ENCODE measurements at regions not wholly inside any gene's neighbourhood (a gene's known extent, or its start where the extent isn't known, plus 50 kb on each side); places are given as distances from the start of the nearest gene placed in this dataset.

DNA sequence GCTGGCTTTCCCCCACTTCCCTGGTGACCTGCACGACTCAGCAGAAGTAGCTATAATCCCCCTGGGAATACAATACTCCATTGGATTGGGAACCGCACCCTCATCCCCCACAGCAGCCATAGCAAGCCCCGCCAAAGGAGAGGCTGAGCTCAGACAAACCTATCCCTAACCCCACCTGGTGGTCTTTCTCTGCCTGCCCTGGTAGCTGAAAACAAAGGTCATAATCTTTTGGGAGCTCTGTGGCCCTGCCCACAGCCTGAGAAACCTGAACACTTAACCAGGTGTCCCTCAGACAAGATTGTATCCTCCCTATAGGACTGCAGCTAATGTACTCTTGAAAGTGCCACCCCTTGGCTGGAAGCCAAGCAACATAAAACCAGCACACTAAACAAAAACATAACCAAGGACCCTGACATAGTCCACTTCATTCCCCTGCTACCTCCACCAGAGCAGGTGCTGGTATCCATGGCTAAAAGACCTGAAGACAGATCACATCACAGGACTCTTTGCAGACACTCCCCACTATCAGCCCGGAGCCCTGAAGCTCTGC, 71.6 kb upstream of the RUNX1 start:
- H2AFZ ChIP-seq (ENCODE audit: low read length) = no peak overlapping the region
- no peaks in the 10 kb centered on the region for H3K79me2 ChIP-seq (ENCODE audit: insufficient read depth, low read length)
- no peaks in the 10 kb centered on the region for H3K9me3 ChIP-seq (ENCODE audit: insufficient read depth, low read depth, low read length)

DNA sequence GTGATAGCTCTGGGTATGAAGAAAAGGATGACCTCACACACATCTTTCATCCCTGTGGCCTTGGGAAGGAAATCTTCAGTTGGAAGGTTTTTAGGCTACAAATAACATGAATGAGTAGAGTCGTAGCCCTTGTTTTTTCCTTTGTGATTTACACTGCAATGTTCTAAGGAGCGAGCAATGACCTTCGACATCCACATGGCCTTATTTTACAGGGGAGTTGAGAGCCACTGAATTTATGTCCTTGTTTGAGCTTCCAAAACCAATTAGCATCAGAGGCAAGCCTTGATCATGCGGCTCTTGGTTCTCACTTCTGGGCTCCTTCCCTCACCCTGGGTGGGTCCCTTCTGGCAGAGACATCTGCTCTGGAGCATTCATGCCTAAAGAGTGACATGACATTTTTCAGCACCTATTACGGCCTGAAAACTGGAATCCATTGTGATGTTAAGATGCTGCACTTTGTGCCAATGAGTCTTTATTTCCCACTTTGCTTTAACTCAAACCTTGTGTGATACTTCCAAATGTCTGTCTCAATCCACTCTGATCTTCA, 70.5 kb upstream of the RUNX1 start:
- no peaks in the 10 kb centered on the region for H4K20me1 ChIP-seq (ENCODE audit: insufficient read depth, low read length, poor library complexity, severe bottlenecking)
- no peaks in the 10 kb centered on the region for H3K79me2 ChIP-seq (ENCODE audit: insufficient read depth, low read length)
- H3F3A ChIP-seq (ENCODE audit: low read depth) = no peaks in the 10 kb centered on the region
- no peak overlapping the region for H2AFZ ChIP-seq (ENCODE audit: low read length)
- H3K4me2 ChIP-seq (ENCODE audit: low read depth, low read length, poor library complexity, severe bottlenecking) = no peak overlapping the region
- H3K27me3 ChIP-seq (ENCODE audit: insufficient read depth, low read length, poor library complexity, severe bottlenecking) = no peaks in the 10 kb centered on the region
- no peak overlapping the region for H3K9ac ChIP-seq (ENCODE audit: low read depth, low read length, poor library complexity, severe bottlenecking)
- TF ChIP-seq EZH2phosphoT487 (IDR thresholded peaks at IDR 0.05; ENCODE audit: borderline replicate concordance) = no peak
- TF ChIP-seq, protein P1, sequence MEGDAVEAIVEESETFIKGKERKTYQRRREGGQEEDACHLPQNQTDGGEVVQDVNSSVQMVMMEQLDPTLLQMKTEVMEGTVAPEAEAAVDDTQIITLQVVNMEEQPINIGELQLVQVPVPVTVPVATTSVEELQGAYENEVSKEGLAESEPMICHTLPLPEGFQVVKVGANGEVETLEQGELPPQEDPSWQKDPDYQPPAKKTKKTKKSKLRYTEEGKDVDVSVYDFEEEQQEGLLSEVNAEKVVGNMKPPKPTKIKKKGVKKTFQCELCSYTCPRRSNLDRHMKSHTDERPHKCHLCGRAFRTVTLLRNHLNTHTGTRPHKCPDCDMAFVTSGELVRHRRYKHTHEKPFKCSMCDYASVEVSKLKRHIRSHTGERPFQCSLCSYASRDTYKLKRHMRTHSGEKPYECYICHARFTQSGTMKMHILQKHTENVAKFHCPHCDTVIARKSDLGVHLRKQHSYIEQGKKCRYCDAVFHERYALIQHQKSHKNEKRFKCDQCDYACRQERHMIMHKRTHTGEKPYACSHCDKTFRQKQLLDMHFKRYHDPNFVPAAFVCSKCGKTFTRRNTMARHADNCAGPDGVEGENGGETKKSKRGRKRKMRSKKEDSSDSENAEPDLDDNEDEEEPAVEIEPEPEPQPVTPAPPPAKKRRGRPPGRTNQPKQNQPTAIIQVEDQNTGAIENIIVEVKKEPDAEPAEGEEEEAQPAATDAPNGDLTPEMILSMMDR (conservative IDR thresholded peaks at IDR 0.05; ENCODE audit: low read length) = no peak
- no peak overlapping the region for H3K4me3 ChIP-seq (ENCODE audit: low read length, poor library complexity, severe bottlenecking)
- H3K36me3 ChIP-seq (ENCODE audit: insufficient read depth, low read length) = no peaks in the 10 kb centered on the region
- H3K4me1 ChIP-seq (ENCODE audit: insufficient read depth, low read length, poor library complexity, severe bottlenecking) = no peaks in the 10 kb centered on the region
- H3K9me3 ChIP-seq (ENCODE audit: insufficient read depth, low read depth, low read length) = no peaks in the 10 kb centered on the region
- no peaks in the 10 kb centered on the region for H3K9me2 ChIP-seq (replicated peaks; ENCODE audit: low read depth, low read length)

More for the DNA sequence above, 71.6 kb upstream of the RUNX1 start:
- no peaks in the 10 kb centered on the region for H3F3A ChIP-seq (ENCODE audit: low read depth)
- no peaks in the 10 kb centered on the region for H3K36me3 ChIP-seq (ENCODE audit: insufficient read depth, low read length)
- no peaks in the 10 kb centered on the region for H4K20me1 ChIP-seq (ENCODE audit: insufficient read depth, low read length, poor library complexity, severe bottlenecking)
- no peak overlapping the region for H3K4me3 ChIP-seq (ENCODE audit: low read length, poor library complexity, severe bottlenecking)
- no peak for TF ChIP-seq EZH2phosphoT487 (IDR thresholded peaks at IDR 0.05; ENCODE audit: borderline replicate concordance)
- TF ChIP-seq, protein P1 (conservative IDR thresholded peaks at IDR 0.05; ENCODE audit: low read length) = no peak
- H3K9me2 ChIP-seq (replicated peaks; ENCODE audit: low read depth, low read length) = no peaks in the 10 kb centered on the region
- H3K27me3 ChIP-seq (ENCODE audit: insufficient read depth, low read length, poor library complexity, severe bottlenecking) = no peaks in the 10 kb centered on the region
- no peaks in the 10 kb centered on the region for H3K4me1 ChIP-seq (ENCODE audit: insufficient read depth, low read length, poor library complexity, severe bottlenecking)
- no peak overlapping the region for H3K9ac ChIP-seq (ENCODE audit: low read depth, low read length, poor library complexity, severe bottlenecking)
- H3K4me2 ChIP-seq (ENCODE audit: low read depth, low read length, poor library complexity, severe bottlenecking) = no peak overlapping the region

DNA sequence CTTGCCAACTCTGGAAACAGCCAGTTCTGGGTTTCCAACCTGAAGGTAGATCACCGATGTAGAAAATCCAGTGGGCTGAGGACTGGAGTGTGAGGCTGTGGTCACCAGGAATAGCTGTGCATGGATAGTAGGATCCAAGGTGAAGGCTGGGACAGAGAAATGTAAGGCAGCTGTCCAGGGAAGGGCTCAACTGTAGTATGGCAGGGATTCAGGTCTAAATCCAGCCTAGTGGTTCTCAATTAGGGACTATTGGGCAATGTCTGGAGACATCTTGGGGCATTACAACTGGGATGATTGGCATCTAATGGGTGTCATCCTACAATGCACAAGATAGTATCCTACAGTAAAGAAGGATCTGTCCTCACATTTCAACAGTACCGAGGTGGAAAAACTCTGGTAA, 67.7 kb upstream of the RUNX1 start:
- TF ChIP-seq EZH2phosphoT487 (IDR thresholded peaks at IDR 0.05; ENCODE audit: borderline replicate concordance) = no peak
- TF ChIP-seq, protein P1 (conservative IDR thresholded peaks at IDR 0.05; ENCODE audit: low read length) = no peak
- H2AFZ ChIP-seq (ENCODE audit: low read length) = no peak overlapping the region
- no peaks in the 10 kb centered on the region for H3K9me3 ChIP-seq (ENCODE audit: insufficient read depth, low read depth, low read length)
- H3K4me2 ChIP-seq (ENCODE audit: low read depth, low read length, poor library complexity, severe bottlenecking) = no peak overlapping the region
- H3F3A ChIP-seq (ENCODE audit: low read depth) = no peaks in the 10 kb centered on the region
- H3K4me3 ChIP-seq (ENCODE audit: low read length, poor library complexity, severe bottlenecking) = no peak overlapping the region
- H3K4me1 ChIP-seq (ENCODE audit: insufficient read depth, low read length, poor library complexity, severe bottlenecking) = peaks cover 8% of the 10 kb centered on the region
- no peaks in the 10 kb centered on the region for H3K79me2 ChIP-seq (ENCODE audit: insufficient read depth, low read length)
- H3K9ac ChIP-seq (ENCODE audit: low read depth, low read length, poor library complexity, severe bottlenecking) = no peak overlapping the region
- H3K27me3 ChIP-seq (ENCODE audit: insufficient read depth, low read length, poor library complexity, severe bottlenecking) = no peaks in the 10 kb centered on the region
- H3K9me2 ChIP-seq (replicated peaks; ENCODE audit: low read depth, low read length) = no peaks in the 10 kb centered on the region
- no peaks in the 10 kb centered on the region for H4K20me1 ChIP-seq (ENCODE audit: insufficient read depth, low read length, poor library complexity, severe bottlenecking)
- H3K36me3 ChIP-seq (ENCODE audit: insufficient read depth, low read length) = no peaks in the 10 kb centered on the region
